ENCODE measurements at regions not wholly inside any gene's neighbourhood (a gene's known extent, or its start where the extent isn't known, plus 50 kb on each side); places are given as distances from the start of the nearest gene placed in this dataset.
A peak's percentile ranks its signal among the peaks of the same experiment; 100 is the strongest.
"Not testable (repeated sequence)": the region's sequence is repeated elsewhere in the genome, so short reads cannot be mapped to it uniquely, and the experiment has no call there.

- DNase-seq (ENCODE audit: low spot score) = no peak
- intact Hi-C loops (cut with DNase I) = no loop called here
Observed at GRCh38 chr5:171540865-171541264, 121.4 kb downstream of the FGF18 start.

GRCh38 chr5:171541341-171541776, 121.9 kb downstream of the FGF18 start:
- DNase-seq (ENCODE audit: low spot score) = no peak
- intact Hi-C loops (cut with DNase I) = no loop called here

GRCh38 chr5:171542525-171543140, 123.2 kb downstream of the FGF18 start:
- no peak for DNase-seq (ENCODE audit: low spot score)
- intact Hi-C loops (cut with DNase I) = no loop called here

- intact Hi-C loops (cut with DNase I) = no loop called here
Observed at GRCh38 chr5:171543148-171543815, 123.8 kb downstream of the FGF18 start.

GRCh38 chr5:171544913-171545765, 125.7 kb downstream of the FGF18 start:
- intact Hi-C loops (cut with DNase I) = no loop called here
- no peak for DNase-seq (ENCODE audit: low spot score)

More at GRCh38 chr5:171543148-171543815, 123.8 kb downstream of the FGF18 start:
- no peak for DNase-seq (ENCODE audit: low spot score)

GRCh38 chr5:171549274-171549673, 129.8 kb downstream of the FGF18 start:
- DNase-seq (ENCODE audit: low spot score) = no peak
- intact Hi-C loops (cut with DNase I) = no loop called here

GRCh38 chr5:171553817-171554216, 134.4 kb downstream of the FGF18 start:
- DNase-seq (ENCODE audit: low spot score); intact Hi-C loops (cut with DNase I): not testable (repeated sequence)

- intact Hi-C loops (cut with DNase I) = no loop called here
- no peak for DNase-seq (ENCODE audit: low spot score)
Observed at GRCh38 chr5:171555160-171555559, 135.7 kb downstream of the FGF18 start.

- intact Hi-C loops (cut with DNase I) = no loop called here
- no peak for DNase-seq (ENCODE audit: low spot score)
Observed at GRCh38 chr5:171562822-171563221, 143.4 kb downstream of the FGF18 start.

- intact Hi-C loops (cut with DNase I) = no loop called here
- no peak for DNase-seq (ENCODE audit: low spot score)
Observed at GRCh38 chr5:171568389-171568788, 148.9 kb downstream of the FGF18 start.

GRCh38 chr5:171569065-171569712, 149.7 kb downstream of the FGF18 start:
- intact Hi-C loops (cut with DNase I) = no loop called here
- DNase-seq (ENCODE audit: low spot score) = no peak

GRCh38 chr5:171570244-171570825, 150.9 kb downstream of the FGF18 start:
- intact Hi-C loops (cut with DNase I) = no loop called here

GRCh38 chr5:171571663-171572062, 152.2 kb downstream of the FGF18 start:
- DNase-seq (ENCODE audit: low spot score) = no peak
- intact Hi-C loops (cut with DNase I) = no loop called here

More at GRCh38 chr5:171570244-171570825, 150.9 kb downstream of the FGF18 start:
- no peak for DNase-seq (ENCODE audit: low spot score)

GRCh38 chr5:171573021-171573420, 153.6 kb downstream of the FGF18 start:
- no peak for DNase-seq (ENCODE audit: low spot score)
- intact Hi-C loops (cut with DNase I) = no loop called here

GRCh38 chr5:171573451-171574225, 154.2 kb downstream of the FGF18 start:
- DNase-seq (ENCODE audit: low spot score) = no peak

GRCh38 chr5:171574376-171574775, 154.9 kb downstream of the FGF18 start:
- DNase-seq (ENCODE audit: low spot score) = peak; percentile 86
- intact Hi-C loops (cut with DNase I) = no loop called here

More at GRCh38 chr5:171573451-171574225, 154.2 kb downstream of the FGF18 start:
- intact Hi-C loops (cut with DNase I) = no loop called here

GRCh38 chr5:171575386-171575785, 155.9 kb downstream of the FGF18 start:
- intact Hi-C loops (cut with DNase I) = no loop called here
- DNase-seq (ENCODE audit: low spot score) = no peak

- no peak for DNase-seq (ENCODE audit: low spot score)
- intact Hi-C loops (cut with DNase I) = no loop called here
Observed at GRCh38 chr5:171575808-171576207, 156.4 kb downstream of the FGF18 start.

All from posterior vena cava (tissue), 2 donors.